ENCODE measurements at regions not wholly inside any gene's neighbourhood (a gene's known extent, or its start where the extent isn't known, plus 50 kb on each side); places are given as distances from the start of the nearest gene placed in this dataset.

DNA sequence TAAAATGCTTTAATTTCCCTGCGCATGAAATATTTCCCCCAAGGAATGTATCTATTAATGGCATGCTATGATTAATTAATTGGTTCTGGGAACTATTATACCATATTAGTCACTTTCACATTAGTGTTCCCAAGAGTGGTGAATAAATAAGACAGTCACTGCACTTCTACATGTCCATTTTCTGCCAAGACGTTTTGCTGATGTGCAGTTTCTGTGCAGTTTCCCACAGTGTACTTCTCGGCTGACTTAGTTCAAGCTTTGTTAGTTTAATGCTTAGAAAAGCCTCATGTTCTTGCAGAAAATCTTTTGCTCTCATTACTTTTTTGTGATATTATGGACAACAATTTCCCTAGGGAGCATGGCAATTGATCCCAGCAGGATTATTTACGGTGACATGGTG, 1014.5 kb downstream of the BRINP3 start:
- DNase-seq = peak in 1 of 5 donors; percentile 4
- intact Hi-C loops (cut with DNase I) = no loop called here
- no peak overlapping the region for H3K9ac ChIP-seq (ENCODE audit: low read length in 3 of 3)

DNA sequence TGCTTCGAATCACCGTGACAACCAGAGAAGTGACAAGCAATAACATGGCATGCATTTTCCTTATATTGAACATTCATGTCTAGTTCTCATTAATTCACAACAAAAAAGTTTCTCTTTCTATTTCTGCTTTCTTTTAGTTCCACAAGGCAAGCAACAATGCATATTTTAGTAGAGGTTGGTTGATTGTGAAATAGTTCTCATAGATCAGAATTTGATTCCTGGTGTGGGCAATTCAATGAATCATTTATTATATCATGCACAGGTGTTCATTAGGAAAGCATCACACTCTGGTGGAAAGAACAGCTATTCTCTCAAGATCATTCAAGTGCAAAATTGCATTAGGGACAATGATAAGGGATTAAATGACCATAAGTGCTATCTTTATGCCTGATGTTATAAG, 980.9 kb downstream of the BRINP3 start:
- no peaks in the 10 kb centered on the region for H3K4me1 ChIP-seq (ENCODE audit: control insufficient read depth in 2 of 3, insufficient read depth in 2 of 3, low read depth in 1 of 3, low read length in 3 of 3)
- H3K4me3 ChIP-seq (ENCODE audit: low read length in 3 of 3) = no peak overlapping the region
- H3K36me3 ChIP-seq (ENCODE audit: control insufficient read depth in 2 of 3, insufficient read depth in 3 of 3, low read length in 3 of 3) = no peaks in the 10 kb centered on the region
- H3K27ac ChIP-seq (ENCODE audit: low read depth in 2 of 2, low read length in 2 of 2) = no peak overlapping the region
- H3K9me3 ChIP-seq (ENCODE audit: control insufficient read depth in 2 of 3, insufficient read depth in 1 of 3, low read length in 3 of 3) = no peaks in the 10 kb centered on the region
- no peaks in the 10 kb centered on the region for H3K27me3 ChIP-seq (ENCODE audit: control insufficient read depth, insufficient read depth, low read length)
- no peak overlapping the region for H3K9ac ChIP-seq (ENCODE audit: low read length in 3 of 3)
- intact Hi-C loops (cut with DNase I) = no loop called here
- FAIRE-seq = no peak
- DNase-seq = peak in 1 of 5 donors; percentile 1
- TF ChIP-seq, protein P1, sequence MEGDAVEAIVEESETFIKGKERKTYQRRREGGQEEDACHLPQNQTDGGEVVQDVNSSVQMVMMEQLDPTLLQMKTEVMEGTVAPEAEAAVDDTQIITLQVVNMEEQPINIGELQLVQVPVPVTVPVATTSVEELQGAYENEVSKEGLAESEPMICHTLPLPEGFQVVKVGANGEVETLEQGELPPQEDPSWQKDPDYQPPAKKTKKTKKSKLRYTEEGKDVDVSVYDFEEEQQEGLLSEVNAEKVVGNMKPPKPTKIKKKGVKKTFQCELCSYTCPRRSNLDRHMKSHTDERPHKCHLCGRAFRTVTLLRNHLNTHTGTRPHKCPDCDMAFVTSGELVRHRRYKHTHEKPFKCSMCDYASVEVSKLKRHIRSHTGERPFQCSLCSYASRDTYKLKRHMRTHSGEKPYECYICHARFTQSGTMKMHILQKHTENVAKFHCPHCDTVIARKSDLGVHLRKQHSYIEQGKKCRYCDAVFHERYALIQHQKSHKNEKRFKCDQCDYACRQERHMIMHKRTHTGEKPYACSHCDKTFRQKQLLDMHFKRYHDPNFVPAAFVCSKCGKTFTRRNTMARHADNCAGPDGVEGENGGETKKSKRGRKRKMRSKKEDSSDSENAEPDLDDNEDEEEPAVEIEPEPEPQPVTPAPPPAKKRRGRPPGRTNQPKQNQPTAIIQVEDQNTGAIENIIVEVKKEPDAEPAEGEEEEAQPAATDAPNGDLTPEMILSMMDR (IDR thresholded peaks at IDR 0.05; ENCODE audit: borderline replicate concordance, extremely low read depth, insufficient read depth) = no peak

More for the DNA sequence above, 1014.5 kb downstream of the BRINP3 start:
- FAIRE-seq = no peak
- H3K36me3 ChIP-seq (ENCODE audit: control insufficient read depth in 2 of 3, insufficient read depth in 3 of 3, low read length in 3 of 3) = no peaks in the 10 kb centered on the region
- no peaks in the 10 kb centered on the region for H3K4me1 ChIP-seq (ENCODE audit: control insufficient read depth in 2 of 3, insufficient read depth in 2 of 3, low read depth in 1 of 3, low read length in 3 of 3)
- H3K4me3 ChIP-seq (ENCODE audit: low read length in 3 of 3) = no peak overlapping the region
- no peaks in the 10 kb centered on the region for H3K9me3 ChIP-seq (ENCODE audit: control insufficient read depth in 2 of 3, insufficient read depth in 1 of 3, low read length in 3 of 3)
- TF ChIP-seq, protein P1 (IDR thresholded peaks at IDR 0.05; ENCODE audit: borderline replicate concordance, extremely low read depth, insufficient read depth) = no peak
- no peak overlapping the region for H3K27ac ChIP-seq (ENCODE audit: low read depth in 2 of 2, low read length in 2 of 2)
- no peaks in the 10 kb centered on the region for H3K27me3 ChIP-seq (ENCODE audit: control insufficient read depth, insufficient read depth, low read length)

- H3K9ac ChIP-seq (ENCODE audit: low read length in 3 of 3) = no peak overlapping the region
These were observed 977.9 kb downstream of the BRINP3 start for GRCh38 chr1:189499736-189500135.

More at GRCh38 chr1:189499736-189500135, 977.9 kb downstream of the BRINP3 start:
- H3K27me3 ChIP-seq (ENCODE audit: control insufficient read depth, insufficient read depth, low read length) = no peaks in the 10 kb centered on the region
- intact Hi-C loops (cut with DNase I) = no loop called here
- no peaks in the 10 kb centered on the region for H3K36me3 ChIP-seq (ENCODE audit: control insufficient read depth in 2 of 3, insufficient read depth in 3 of 3, low read length in 3 of 3)
- TF ChIP-seq, protein P1 (IDR thresholded peaks at IDR 0.05; ENCODE audit: borderline replicate concordance, extremely low read depth, insufficient read depth) = no peak
- FAIRE-seq (no peak), DNase-seq (no peak)
- H3K4me3 ChIP-seq (ENCODE audit: low read length in 3 of 3) = no peak overlapping the region
- H3K9me3 ChIP-seq (ENCODE audit: control insufficient read depth in 2 of 3, insufficient read depth in 1 of 3, low read length in 3 of 3) = no peaks in the 10 kb centered on the region
- no peaks in the 10 kb centered on the region for H3K4me1 ChIP-seq (ENCODE audit: control insufficient read depth in 2 of 3, insufficient read depth in 2 of 3, low read depth in 1 of 3, low read length in 3 of 3)
- H3K27ac ChIP-seq (ENCODE audit: low read depth in 2 of 2, low read length in 2 of 2) = no peak overlapping the region
